Cardiac fibroblast (primary cell): ENCODE measurements at regions not wholly inside any gene's neighbourhood (a gene's known extent, or its start where the extent isn't known, plus 50 kb on each side); places are given as distances from the start of the nearest gene placed in this dataset.
"Not testable (repeated sequence)": the region's sequence is repeated elsewhere in the genome, so short reads cannot be mapped to it uniquely, and the experiment has no call there.

ENCODE experiments used
- DNase-seq, 2 donors: peaks; one replicate each; pipeline versions ENCODE4 v3.0.0 to v3.0.0-alpha.2; 2010; ENCODE audit warnings: low read depth in 2 of 2
- H3K4me3 ChIP-seq, 2 donors: replicated peaks in 1 of 2; 1 replicate in 1 of 2; 2 replicates in 1 of 2; pipeline ENCODE4 v1.5.1; 2011; ENCODE audit warnings: low read depth in 2 of 2, low read length in 2 of 2, mild to moderate bottlenecking in 2 of 2, moderate library complexity in 1 of 2
- CTCF ChIP-seq: IDR thresholded peaks from one replicate; pipeline ENCODE4 v1.5.1; 2011; ENCODE audit warnings: low read depth, mild to moderate bottlenecking, low read length, inconsistent platforms

GRCh38 chr3:177263615-177264368 lies 66.5 kb upstream of the TBL1XR1 start:
- TF ChIP-seq CTCF: no peak
- no peak overlapping the region for H3K4me3 ChIP-seq
- peak; percentile 13 to 29 for DNase-seq

GRCh38 chr3:177271811-177272501 lies 74.7 kb upstream of the TBL1XR1 start:
- not testable (repeated sequence) for DNase-seq

GRCh38 chr3:177278016-177278415 lies 80.7 kb upstream of the TBL1XR1 start:
- no peak for TF ChIP-seq CTCF
- no peak overlapping the region for H3K4me3 ChIP-seq
- DNase-seq: no peak

More at GRCh38 chr3:177271811-177272501, 74.7 kb upstream of the TBL1XR1 start:
- not testable (repeated sequence) for H3K4me3 ChIP-seq

GRCh38 chr3:177279118-177279815 lies 82.0 kb upstream of the TBL1XR1 start:
- DNase-seq: no peak
- no peak for TF ChIP-seq CTCF
- no peak overlapping the region for H3K4me3 ChIP-seq

GRCh38 chr3:177281292-177282118 lies 84.2 kb upstream of the TBL1XR1 start:
- no peak for TF ChIP-seq CTCF
- DNase-seq: no peak
- H3K4me3 ChIP-seq: no peak overlapping the region

GRCh38 chr3:177282119-177282655 lies 84.9 kb upstream of the TBL1XR1 start:
- no peak for DNase-seq
- no peak overlapping the region for H3K4me3 ChIP-seq
- TF ChIP-seq CTCF: no peak
